GM23338 (cell line): ENCODE measurements at regions not wholly inside any gene's neighbourhood (a gene's known extent, or its start where the extent isn't known, plus 50 kb on each side); places are given as distances from the start of the nearest gene placed in this dataset.

Experiments
- ATAC-seq: fragments of 200-7000 bp; cut with Tn5 transposase; 3 replicates; pipeline ENCODE4 v1.9.1; 2020
- DNase-seq: peaks from one replicate; pipeline ENCODE4 v3.0.0-alpha.2; 2015; ENCODE audit warnings: low spot score
- H2AFZ ChIP-seq: fragments of 200-600 bp; sonication (generic); 2 replicates; pipeline ENCODE4 v1.8.0; 2016; ENCODE audit warnings: antibody characterized with exemption, mild to moderate bottlenecking, moderate library complexity
- H3F3A ChIP-seq: fragments of 200-600 bp; sonication (generic); replicated peaks from 2 replicates; pipeline ENCODE4 v1.8.0; 2017; ENCODE audit warnings: antibody characterized with exemption, mixed run types, low read depth
- H3K27ac ChIP-seq: fragments of 200-600 bp; sonication (generic); 2 replicates; pipeline ENCODE4 v1.6.1; 2016; ENCODE audit warnings: low read depth
- H3K27me3 ChIP-seq: fragments of 200-600 bp; sonication (generic); 2 replicates; pipeline ENCODE4 v1.8.0; 2016; ENCODE audit warnings: mild to moderate bottlenecking, mixed run types, moderate library complexity; ENCODE audit not compliant: insufficient read depth
- H3K36me3 ChIP-seq: fragments of 200-600 bp; sonication (generic); 2 replicates; pipeline ENCODE4 v1.8.0; 2016; ENCODE audit warnings: mild to moderate bottlenecking; ENCODE audit not compliant: insufficient read depth
- H3K4me1 ChIP-seq: fragments of 200-600 bp; sonication (generic); 2 replicates; pipeline ENCODE4 v1.8.0; 2016; ENCODE audit warnings: mild to moderate bottlenecking, moderate library complexity; ENCODE audit not compliant: insufficient read depth
- H3K4me2 ChIP-seq: fragments of 200-600 bp; sonication (generic); 2 replicates; pipeline ENCODE4 v1.7.1; 2017; ENCODE audit warnings: mixed run types
- H3K4me3 ChIP-seq: fragments of 200-600 bp; sonication (generic); 2 replicates; pipeline ENCODE4 v1.6.1; 2016; ENCODE audit warnings: mixed run types
- H3K79me2 ChIP-seq: fragments of 200-600 bp; sonication (generic); replicated peaks from 2 replicates; pipeline ENCODE4 v1.8.0; 2017; ENCODE audit warnings: mild to moderate bottlenecking; ENCODE audit not compliant: insufficient read depth
- H3K9me2 ChIP-seq: fragments of 200-600 bp; sonication (generic); 2 replicates; pipeline ENCODE4 v1.8.0; 2017; ENCODE audit not compliant: insufficient read depth
- H4K20me1 ChIP-seq: fragments of 200-600 bp; sonication (generic); replicated peaks from 2 replicates; pipeline ENCODE4 v1.8.0; 2017; ENCODE audit warnings: mild to moderate bottlenecking; ENCODE audit not compliant: insufficient read depth
- H3K27ac Mint-ChIP-seq: 2 replicates; pipeline ENCODE4 v1.8.0; 2020; ENCODE audit warnings: inconsistent platforms, mild to moderate bottlenecking, moderate library complexity, mixed read lengths
- H3K27me3 Mint-ChIP-seq: 3 replicates; pipeline ENCODE4 v1.8.0; 2022; ENCODE audit warnings: low read depth, mild to moderate bottlenecking, moderate library complexity, mixed read lengths, inconsistent platforms; ENCODE audit not compliant: insufficient read depth, poor library complexity
- H3K36me3 Mint-ChIP-seq: 3 replicates; pipeline ENCODE4 v1.8.0; 2021; ENCODE audit warnings: low read depth, mild to moderate bottlenecking, inconsistent platforms, moderate library complexity, mixed read lengths
- H3K4me1 Mint-ChIP-seq: 3 replicates; pipeline ENCODE4 v1.8.0; 2020; ENCODE audit warnings: mild to moderate bottlenecking, inconsistent platforms, mixed read lengths
- H3K4me3 Mint-ChIP-seq: 3 replicates; pipeline ENCODE4 v1.8.0; 2021; ENCODE audit warnings: moderate library complexity, mild to moderate bottlenecking, inconsistent platforms, mixed read lengths
- H3K9me3 Mint-ChIP-seq: 3 replicates; pipeline ENCODE4 v1.8.0; 2020; ENCODE audit warnings: moderate library complexity, mild to moderate bottlenecking, inconsistent platforms, mixed read lengths
- CREB1 ChIP-seq: fragments of 250-450 bp; sonication (Bioruptor Pico); IDR thresholded peaks from 2 replicates; pipeline ENCODE4 v1.5.0; 2020; ENCODE audit warnings: low read depth, mild to moderate bottlenecking, moderate library complexity
- EZH2 ChIP-seq: fragments of 200-600 bp; sonication (generic); IDR thresholded peaks from one replicate; pipeline ENCODE4 v1.8.0; 2017; ENCODE audit warnings: antibody characterized with exemption, mild to moderate bottlenecking, low read depth; ENCODE audit not compliant: unreplicated experiment
- EZH2phosphoT487 ChIP-seq: fragments of 200-600 bp; sonication (generic); IDR thresholded peaks from one replicate; pipeline ENCODE4 v1.8.1; 2018; ENCODE audit warnings: antibody characterized with exemption; ENCODE audit not compliant: unreplicated experiment
- JUNB ChIP-seq: IDR thresholded peaks from one replicate; pipeline ENCODE4 v1.6.1; 2016; ENCODE audit warnings: antibody characterized with exemption; ENCODE audit not compliant: unreplicated experiment
- NANOG ChIP-seq: IDR thresholded peaks from 2 replicates; pipeline ENCODE4 v1.6.1; 2016; ENCODE audit warnings: antibody characterized with exemption, borderline replicate concordance
- POLR2AphosphoS5 ChIP-seq: IDR thresholded peaks from 2 replicates; pipeline ENCODE4 v1.6.1; 2016; ENCODE audit warnings: antibody characterized with exemption, low read depth
- STAT1 ChIP-seq: IDR thresholded peaks from one replicate; pipeline ENCODE4 v1.6.1; 2016; ENCODE audit warnings: antibody characterized with exemption; ENCODE audit not compliant: unreplicated experiment
- ZNF114 ChIP-seq: fragments of 250-450 bp; sonication (Bioruptor Pico); IDR thresholded peaks from 2 replicates; pipeline ENCODE4 v1.5.0; 2020; ENCODE audit warnings: mild to moderate bottlenecking, moderate library complexity
- ZNF331 ChIP-seq: fragments of 250-450 bp; sonication (Bioruptor Pico); IDR thresholded peaks from 2 replicates; pipeline ENCODE4 v1.5.0; 2020; ENCODE audit warnings: low read depth, mild to moderate bottlenecking, moderate library complexity
- TF ChIP-seq, protein P1 (sequence below): IDR thresholded peaks from one replicate; pipeline ENCODE4 v1.6.1; 2018; ENCODE audit warnings: antibody characterized with exemption; ENCODE audit not compliant: unreplicated experiment
- TF ChIP-seq, protein P2 (sequence below): IDR thresholded peaks from 2 replicates; pipeline ENCODE4 v1.6.1; 2016; ENCODE audit warnings: antibody characterized with exemption
- TF ChIP-seq, protein P3 (sequence below): fragments of 250-450 bp; sonication (Bioruptor Pico); IDR thresholded peaks from 2 replicates; pipeline ENCODE4 v1.5.0; 2020; ENCODE audit warnings: mild to moderate bottlenecking, moderate library complexity
- TF ChIP-seq, protein P4 (sequence below), 2 experiments: fragments of 200-600 bp in 1 of 2; sonication (generic) in 1 of 2; conservative IDR thresholded peaks; 2 replicates each; pipeline versions ENCODE4 v1.5.1 to v1.6.1; 2016 to 2017; ENCODE audit warnings: antibody characterized with exemption in 2 of 2, low read depth in 2 of 2, mild to moderate bottlenecking in 2 of 2, moderate library complexity in 1 of 2

DNA sequence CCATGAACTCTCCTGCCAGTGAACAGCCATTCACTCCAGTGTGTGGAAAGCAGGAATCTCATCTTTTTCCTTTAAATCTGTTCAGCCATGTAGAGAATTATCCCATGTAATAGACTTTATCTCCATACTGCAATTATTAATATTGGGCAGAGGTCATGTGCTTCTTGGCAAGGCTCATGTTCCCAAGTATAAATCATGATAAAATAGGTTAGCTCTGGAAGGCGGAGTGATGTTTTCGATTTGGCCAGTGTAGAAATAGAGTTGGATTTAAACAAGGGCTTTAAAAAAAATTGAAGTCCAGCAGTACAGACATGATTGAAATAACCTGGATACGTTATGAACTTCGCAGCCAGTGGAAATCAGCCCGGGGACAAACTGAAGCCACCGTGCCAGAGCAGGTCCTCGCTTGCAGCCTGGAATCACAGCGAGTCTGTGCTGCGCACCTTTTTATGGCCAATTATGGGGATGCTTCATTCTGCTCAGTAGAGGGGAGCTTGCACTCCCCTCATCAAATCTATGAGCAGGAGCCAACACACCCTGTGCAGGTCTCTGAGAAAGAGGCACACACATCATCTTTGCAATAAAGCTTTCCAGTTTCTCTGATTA is 654.0 kb upstream of the MKI67 start:
- Mint-ChIP-seq H3K9me3 (no peaks in the 10 kb centered on the region), H3K27me3 (no peaks in the 10 kb centered on the region), H3K27ac (no peak overlapping the region), H3K4me3 (no peak overlapping the region), H3K36me3 (no peaks in the 10 kb centered on the region), H3K4me1 (peaks cover 9% of the 10 kb centered on the region; the same call in 2 of the 3 replicates)
- Histone ChIP-seq H3K9me2 (no peaks in the 10 kb centered on the region), H3K27me3 (no peaks in the 10 kb centered on the region), H3K4me3 (no peak overlapping the region), H2AFZ (no peak overlapping the region), H3F3A (no peaks in the 10 kb centered on the region), H3K4me2 (no peak overlapping the region), H3K36me3 (no peaks in the 10 kb centered on the region), H4K20me1 (no peaks in the 10 kb centered on the region), H3K79me2 (no peaks in the 10 kb centered on the region), H3K4me1 (no peaks in the 10 kb centered on the region), H3K27ac (no peak overlapping the region)
- no peak for TF ChIP-seq JUNB
- no peak for TF ChIP-seq CREB1 (CRISPR knock-in tag)
- TF ChIP-seq, protein P1, sequence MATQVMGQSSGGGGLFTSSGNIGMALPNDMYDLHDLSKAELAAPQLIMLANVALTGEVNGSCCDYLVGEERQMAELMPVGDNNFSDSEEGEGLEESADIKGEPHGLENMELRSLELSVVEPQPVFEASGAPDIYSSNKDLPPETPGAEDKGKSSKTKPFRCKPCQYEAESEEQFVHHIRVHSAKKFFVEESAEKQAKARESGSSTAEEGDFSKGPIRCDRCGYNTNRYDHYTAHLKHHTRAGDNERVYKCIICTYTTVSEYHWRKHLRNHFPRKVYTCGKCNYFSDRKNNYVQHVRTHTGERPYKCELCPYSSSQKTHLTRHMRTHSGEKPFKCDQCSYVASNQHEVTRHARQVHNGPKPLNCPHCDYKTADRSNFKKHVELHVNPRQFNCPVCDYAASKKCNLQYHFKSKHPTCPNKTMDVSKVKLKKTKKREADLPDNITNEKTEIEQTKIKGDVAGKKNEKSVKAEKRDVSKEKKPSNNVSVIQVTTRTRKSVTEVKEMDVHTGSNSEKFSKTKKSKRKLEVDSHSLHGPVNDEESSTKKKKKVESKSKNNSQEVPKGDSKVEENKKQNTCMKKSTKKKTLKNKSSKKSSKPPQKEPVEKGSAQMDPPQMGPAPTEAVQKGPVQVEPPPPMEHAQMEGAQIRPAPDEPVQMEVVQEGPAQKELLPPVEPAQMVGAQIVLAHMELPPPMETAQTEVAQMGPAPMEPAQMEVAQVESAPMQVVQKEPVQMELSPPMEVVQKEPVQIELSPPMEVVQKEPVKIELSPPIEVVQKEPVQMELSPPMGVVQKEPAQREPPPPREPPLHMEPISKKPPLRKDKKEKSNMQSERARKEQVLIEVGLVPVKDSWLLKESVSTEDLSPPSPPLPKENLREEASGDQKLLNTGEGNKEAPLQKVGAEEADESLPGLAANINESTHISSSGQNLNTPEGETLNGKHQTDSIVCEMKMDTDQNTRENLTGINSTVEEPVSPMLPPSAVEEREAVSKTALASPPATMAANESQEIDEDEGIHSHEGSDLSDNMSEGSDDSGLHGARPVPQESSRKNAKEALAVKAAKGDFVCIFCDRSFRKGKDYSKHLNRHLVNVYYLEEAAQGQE = no peak
- no peak for TF ChIP-seq ZNF331 (CRISPR knock-in tag)
- no peak for TF ChIP-seq POLR2AphosphoS5
- TF ChIP-seq NANOG = no peak
- TF ChIP-seq, protein P2, sequence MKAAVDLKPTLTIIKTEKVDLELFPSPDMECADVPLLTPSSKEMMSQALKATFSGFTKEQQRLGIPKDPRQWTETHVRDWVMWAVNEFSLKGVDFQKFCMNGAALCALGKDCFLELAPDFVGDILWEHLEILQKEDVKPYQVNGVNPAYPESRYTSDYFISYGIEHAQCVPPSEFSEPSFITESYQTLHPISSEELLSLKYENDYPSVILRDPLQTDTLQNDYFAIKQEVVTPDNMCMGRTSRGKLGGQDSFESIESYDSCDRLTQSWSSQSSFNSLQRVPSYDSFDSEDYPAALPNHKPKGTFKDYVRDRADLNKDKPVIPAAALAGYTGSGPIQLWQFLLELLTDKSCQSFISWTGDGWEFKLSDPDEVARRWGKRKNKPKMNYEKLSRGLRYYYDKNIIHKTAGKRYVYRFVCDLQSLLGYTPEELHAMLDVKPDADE = no peak
- TF ChIP-seq, protein P3, sequence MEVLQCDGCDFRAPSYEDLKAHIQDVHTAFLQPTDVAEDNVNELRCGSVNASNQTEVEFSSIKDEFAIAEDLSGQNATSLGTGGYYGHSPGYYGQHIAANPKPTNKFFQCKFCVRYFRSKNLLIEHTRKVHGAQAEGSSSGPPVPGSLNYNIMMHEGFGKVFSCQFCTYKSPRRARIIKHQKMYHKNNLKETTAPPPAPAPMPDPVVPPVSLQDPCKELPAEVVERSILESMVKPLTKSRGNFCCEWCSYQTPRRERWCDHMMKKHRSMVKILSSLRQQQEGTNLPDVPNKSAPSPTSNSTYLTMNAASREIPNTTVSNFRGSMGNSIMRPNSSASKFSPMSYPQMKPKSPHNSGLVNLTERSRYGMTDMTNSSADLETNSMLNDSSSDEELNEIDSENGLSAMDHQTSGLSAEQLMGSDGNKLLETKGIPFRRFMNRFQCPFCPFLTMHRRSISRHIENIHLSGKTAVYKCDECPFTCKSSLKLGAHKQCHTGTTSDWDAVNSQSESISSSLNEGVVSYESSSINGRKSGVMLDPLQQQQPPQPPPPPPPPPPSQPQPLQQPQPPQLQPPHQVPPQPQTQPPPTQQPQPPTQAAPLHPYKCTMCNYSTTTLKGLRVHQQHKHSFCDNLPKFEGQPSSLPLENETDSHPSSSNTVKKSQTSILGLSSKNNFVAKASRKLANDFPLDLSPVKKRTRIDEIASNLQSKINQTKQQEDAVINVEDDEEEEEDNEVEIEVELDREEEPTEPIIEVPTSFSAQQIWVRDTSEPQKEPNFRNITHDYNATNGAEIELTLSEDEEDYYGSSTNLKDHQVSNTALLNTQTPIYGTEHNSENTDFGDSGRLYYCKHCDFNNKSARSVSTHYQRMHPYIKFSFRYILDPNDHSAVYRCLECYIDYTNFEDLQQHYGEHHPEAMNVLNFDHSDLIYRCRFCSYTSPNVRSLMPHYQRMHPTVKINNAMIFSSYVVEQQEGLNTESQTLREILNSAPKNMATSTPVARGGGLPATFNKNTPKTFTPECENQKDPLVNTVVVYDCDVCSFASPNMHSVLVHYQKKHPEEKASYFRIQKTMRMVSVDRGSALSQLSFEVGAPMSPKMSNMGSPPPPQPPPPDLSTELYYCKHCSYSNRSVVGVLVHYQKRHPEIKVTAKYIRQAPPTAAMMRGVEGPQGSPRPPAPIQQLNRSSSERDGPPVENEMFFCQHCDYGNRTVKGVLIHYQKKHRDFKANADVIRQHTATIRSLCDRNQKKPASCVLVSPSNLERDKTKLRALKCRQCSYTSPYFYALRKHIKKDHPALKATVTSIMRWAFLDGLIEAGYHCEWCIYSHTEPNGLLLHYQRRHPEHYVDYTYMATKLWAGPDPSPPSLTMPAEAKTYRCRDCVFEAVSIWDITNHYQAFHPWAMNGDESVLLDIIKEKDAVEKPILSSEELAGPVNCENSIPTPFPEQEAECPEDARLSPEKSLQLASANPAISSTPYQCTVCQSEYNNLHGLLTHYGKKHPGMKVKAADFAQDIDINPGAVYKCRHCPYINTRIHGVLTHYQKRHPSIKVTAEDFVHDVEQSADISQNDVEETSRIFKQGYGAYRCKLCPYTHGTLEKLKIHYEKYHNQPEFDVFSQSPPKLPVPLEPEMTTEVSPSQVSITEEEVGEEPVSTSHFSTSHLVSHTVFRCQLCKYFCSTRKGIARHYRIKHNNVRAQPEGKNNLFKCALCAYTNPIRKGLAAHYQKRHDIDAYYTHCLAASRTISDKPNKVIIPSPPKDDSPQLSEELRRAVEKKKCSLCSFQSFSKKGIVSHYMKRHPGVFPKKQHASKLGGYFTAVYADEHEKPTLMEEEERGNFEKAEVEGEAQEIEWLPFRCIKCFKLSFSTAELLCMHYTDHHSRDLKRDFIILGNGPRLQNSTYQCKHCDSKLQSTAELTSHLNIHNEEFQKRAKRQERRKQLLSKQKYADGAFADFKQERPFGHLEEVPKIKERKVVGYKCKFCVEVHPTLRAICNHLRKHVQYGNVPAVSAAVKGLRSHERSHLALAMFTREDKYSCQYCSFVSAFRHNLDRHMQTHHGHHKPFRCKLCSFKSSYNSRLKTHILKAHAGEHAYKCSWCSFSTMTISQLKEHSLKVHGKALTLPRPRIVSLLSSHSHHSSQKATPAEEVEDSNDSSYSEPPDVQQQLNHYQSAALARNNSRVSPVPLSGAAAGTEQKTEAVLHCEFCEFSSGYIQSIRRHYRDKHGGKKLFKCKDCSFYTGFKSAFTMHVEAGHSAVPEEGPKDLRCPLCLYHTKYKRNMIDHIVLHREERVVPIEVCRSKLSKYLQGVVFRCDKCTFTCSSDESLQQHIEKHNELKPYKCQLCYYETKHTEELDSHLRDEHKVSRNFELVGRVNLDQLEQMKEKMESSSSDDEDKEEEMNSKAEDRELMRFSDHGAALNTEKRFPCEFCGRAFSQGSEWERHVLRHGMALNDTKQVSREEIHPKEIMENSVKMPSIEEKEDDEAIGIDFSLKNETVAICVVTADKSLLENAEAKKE (CRISPR knock-in tag) = no peak
- TF ChIP-seq ZNF114 (CRISPR knock-in tag) = no peak
- TF ChIP-seq STAT1 = no peak
- no peak for TF ChIP-seq EZH2phosphoT487
- TF ChIP-seq, protein P4, sequence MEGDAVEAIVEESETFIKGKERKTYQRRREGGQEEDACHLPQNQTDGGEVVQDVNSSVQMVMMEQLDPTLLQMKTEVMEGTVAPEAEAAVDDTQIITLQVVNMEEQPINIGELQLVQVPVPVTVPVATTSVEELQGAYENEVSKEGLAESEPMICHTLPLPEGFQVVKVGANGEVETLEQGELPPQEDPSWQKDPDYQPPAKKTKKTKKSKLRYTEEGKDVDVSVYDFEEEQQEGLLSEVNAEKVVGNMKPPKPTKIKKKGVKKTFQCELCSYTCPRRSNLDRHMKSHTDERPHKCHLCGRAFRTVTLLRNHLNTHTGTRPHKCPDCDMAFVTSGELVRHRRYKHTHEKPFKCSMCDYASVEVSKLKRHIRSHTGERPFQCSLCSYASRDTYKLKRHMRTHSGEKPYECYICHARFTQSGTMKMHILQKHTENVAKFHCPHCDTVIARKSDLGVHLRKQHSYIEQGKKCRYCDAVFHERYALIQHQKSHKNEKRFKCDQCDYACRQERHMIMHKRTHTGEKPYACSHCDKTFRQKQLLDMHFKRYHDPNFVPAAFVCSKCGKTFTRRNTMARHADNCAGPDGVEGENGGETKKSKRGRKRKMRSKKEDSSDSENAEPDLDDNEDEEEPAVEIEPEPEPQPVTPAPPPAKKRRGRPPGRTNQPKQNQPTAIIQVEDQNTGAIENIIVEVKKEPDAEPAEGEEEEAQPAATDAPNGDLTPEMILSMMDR (conservative IDR thresholded peaks at IDR 0.05; ENCODE audit: low read depth in 2 of 2) = no peak
- no peak for TF ChIP-seq EZH2
- ATAC-seq (no peak), DNase-seq (no peak)
